ENCODE measurements at regions not wholly inside any gene's neighbourhood (a gene's known extent, or its start where the extent isn't known, plus 50 kb on each side); places are given as distances from the start of the nearest gene placed in this dataset.
"Not testable (repeated sequence)": the region's sequence is repeated elsewhere in the genome, so short reads cannot be mapped to it uniquely, and the experiment has no call there.

GRCh38 chr2:14994721-14995120 is 362.2 kb downstream of the LRATD1 start:
- 94 to 97% methylated on average over 4 of the region's 4 CpGs for WGBS, 2 donors
- DNase-seq (no peak), ATAC-seq (no peak)
- H3K36me3 ChIP-seq (replicated peaks in 1 of 2; ENCODE audit: insufficient read depth in 1 of 2, low read depth in 2 of 2): no peaks in the 10 kb centered on the region
- H3K4me3 ChIP-seq: no peak overlapping the region
- TF ChIP-seq CTCF (IDR thresholded peaks at IDR 0.05): no peak
- TF ChIP-seq POLR2A (IDR thresholded peaks at IDR 0.05): no peak
- intact Hi-C loops (cut with DNase I): no loop called here
- H3K9me3 ChIP-seq: no peaks in the 10 kb centered on the region
- no peaks in the 10 kb centered on the region for H3K4me1 ChIP-seq
- no peak overlapping the region for H3K27ac ChIP-seq
- no peaks in the 10 kb centered on the region for H3K27me3 ChIP-seq

GRCh38 chr2:14996351-14997014 is 364.0 kb downstream of the LRATD1 start:
- TF ChIP-seq CTCF (IDR thresholded peaks at IDR 0.05) (no peak), POLR2A (IDR thresholded peaks at IDR 0.05) (no peak)
- WGBS, 2 donors: 83 to 86% methylated on average over 8 of the region's 8 CpGs
- Histone ChIP-seq H3K4me3 (no peak overlapping the region), H3K9me3 (no peaks in the 10 kb centered on the region), H3K4me1 (no peaks in the 10 kb centered on the region), H3K27me3 (no peaks in the 10 kb centered on the region), H3K36me3 (replicated peaks in 1 of 2; ENCODE audit: insufficient read depth in 1 of 2, low read depth in 2 of 2) (no peaks in the 10 kb centered on the region), H3K27ac (no peak overlapping the region)
- DNase-seq (no peak), ATAC-seq (no peak)
- intact Hi-C loops (cut with DNase I): no loop called here

GRCh38 chr2:14998546-14998945 is 366.0 kb downstream of the LRATD1 start:
- ATAC-seq (no peak), DNase-seq (no peak)
- Histone ChIP-seq H3K27ac (no peak overlapping the region), H3K27me3 (no peaks in the 10 kb centered on the region), H3K9me3 (no peaks in the 10 kb centered on the region), H3K4me1 (no peaks in the 10 kb centered on the region), H3K36me3 (replicated peaks in 1 of 2; ENCODE audit: insufficient read depth in 1 of 2, low read depth in 2 of 2) (no peaks in the 10 kb centered on the region), H3K4me3 (no peak overlapping the region)
- TF ChIP-seq POLR2A (IDR thresholded peaks at IDR 0.05) (no peak), CTCF (IDR thresholded peaks at IDR 0.05) (no peak)
- intact Hi-C loops (cut with DNase I): no loop called here
- WGBS, 2 donors: 93 to 95% methylated on average over 3 of the region's 3 CpGs

GRCh38 chr2:14999114-14999661 is 366.7 kb downstream of the LRATD1 start:
- Histone ChIP-seq H3K4me3 (no peak overlapping the region), H3K27ac (no peak overlapping the region), H3K9me3 (no peaks in the 10 kb centered on the region), H3K27me3 (no peaks in the 10 kb centered on the region), H3K4me1 (no peaks in the 10 kb centered on the region), H3K36me3 (replicated peaks in 1 of 2; ENCODE audit: insufficient read depth in 1 of 2, low read depth in 2 of 2) (no peaks in the 10 kb centered on the region)
- TF ChIP-seq CTCF (IDR thresholded peaks at IDR 0.05): no peak
- TF ChIP-seq POLR2A (IDR thresholded peaks at IDR 0.05): no peak
- intact Hi-C loops (cut with DNase I): no loop called here
- ATAC-seq: no peak
- 85% methylated on average over 7 of the region's 7 CpGs for WGBS, 2 donors
- no peak for DNase-seq

GRCh38 chr2:15002519-15002918 is 370.0 kb downstream of the LRATD1 start:
- intact Hi-C loops (cut with DNase I); H3K4me3 ChIP-seq; DNase-seq; H3K4me1 ChIP-seq; H3K27ac ChIP-seq; H3K27me3 ChIP-seq; H3K9me3 ChIP-seq; H3K36me3 ChIP-seq (replicated peaks in 1 of 2; ENCODE audit: insufficient read depth in 1 of 2, low read depth in 2 of 2); ATAC-seq: not testable (repeated sequence)
- WGBS, 2 donors: 87% methylated on average over 18 of the region's 26 CpGs; no CpG with 5 or more reads in 1 of the 2 donors
